Stimulated activated naive B cell treated with anti-CD40 and anti-IgM and Interleukin-4, amounts not matched to agents 10 μg/mL and 1 μg/mL and 100 μg/mL, for 72 hours (primary cell): ENCODE measurements at regions not wholly inside any gene's neighbourhood (a gene's known extent, or its start where the extent isn't known, plus 50 kb on each side); places are given as distances from the start of the nearest gene placed in this dataset.
"Not testable (repeated sequence)": the region's sequence is repeated elsewhere in the genome, so short reads cannot be mapped to it uniquely, and the experiment has no call there.

Experiments used
- ATAC-seq, 2 donors: fragments of 150-1000 bp; cut with Tn5 transposase; replicated peaks; 2 replicates each; pipeline ENCODE4 v1.10.0; 2021; ENCODE audit warnings: moderate library complexity in 1 of 2
- DNase-seq: peaks from one replicate; pipeline ENCODE4 v3.0.0; 2021
- H3K27ac Mint-ChIP-seq: one replicate; pipeline ENCODE4 v1.8.0; 2022; ENCODE audit warnings: mild to moderate bottlenecking, mixed read lengths
- H3K27me3 Mint-ChIP-seq, 2 donors: one replicate each; pipeline ENCODE4 v1.8.0; 2022; ENCODE audit warnings: mixed read lengths in 2 of 2
- H3K36me3 Mint-ChIP-seq, 2 donors: one replicate each; pipeline ENCODE4 v1.8.0; 2022; ENCODE audit warnings: mixed read lengths in 2 of 2, mild to moderate bottlenecking in 1 of 2
- H3K4me1 Mint-ChIP-seq, 2 donors: one replicate each; pipeline ENCODE4 v1.8.0; 2022; ENCODE audit warnings: mixed read lengths in 2 of 2, mild to moderate bottlenecking in 1 of 2
- H3K4me3 Mint-ChIP-seq, 2 donors: one replicate each; pipeline ENCODE4 v1.8.0; 2022; ENCODE audit warnings: mild to moderate bottlenecking in 2 of 2, mixed read lengths in 2 of 2, moderate library complexity in 1 of 2
- H3K9me3 Mint-ChIP-seq, 2 donors: one replicate each; pipeline ENCODE4 v1.8.0; 2022; ENCODE audit warnings: mixed read lengths in 2 of 2, mild to moderate bottlenecking in 1 of 2

GRCh38 chr18:1012775-1013174 lies 108.1 kb downstream of the ADCYAP1 start:
- H3K9me3 Mint-ChIP-seq: no peaks in the 10 kb centered on the region
- no peak overlapping the region for H3K4me3 Mint-ChIP-seq
- H3K36me3 Mint-ChIP-seq: no peaks in the 10 kb centered on the region
- no peaks in the 10 kb centered on the region for H3K4me1 Mint-ChIP-seq
- peak; percentile 4 for DNase-seq
- ATAC-seq: peak; percentile 23 to 53
- no peaks in the 10 kb centered on the region for H3K27me3 Mint-ChIP-seq
- H3K27ac Mint-ChIP-seq: no peak overlapping the region

GRCh38 chr18:1013951-1014350 lies 109.3 kb downstream of the ADCYAP1 start:
- H3K36me3 Mint-ChIP-seq: no peaks in the 10 kb centered on the region
- no peak overlapping the region for H3K4me3 Mint-ChIP-seq

GRCh38 chr18:1014509-1014908 lies 109.8 kb downstream of the ADCYAP1 start:
- no peak for DNase-seq
- no peak for ATAC-seq
- H3K36me3 Mint-ChIP-seq: no peaks in the 10 kb centered on the region
- no peak overlapping the region for H3K27ac Mint-ChIP-seq
- no peaks in the 10 kb centered on the region for H3K4me1 Mint-ChIP-seq
- H3K9me3 Mint-ChIP-seq: no peaks in the 10 kb centered on the region
- H3K27me3 Mint-ChIP-seq: no peaks in the 10 kb centered on the region
- H3K4me3 Mint-ChIP-seq: no peak overlapping the region

More at GRCh38 chr18:1013951-1014350, 109.3 kb downstream of the ADCYAP1 start:
- no peaks in the 10 kb centered on the region for H3K9me3 Mint-ChIP-seq
- no peak overlapping the region for H3K27ac Mint-ChIP-seq
- DNase-seq (no peak), ATAC-seq (peak in 1 of 2 donors; percentile 29)
- no peaks in the 10 kb centered on the region for H3K4me1 Mint-ChIP-seq
- no peaks in the 10 kb centered on the region for H3K27me3 Mint-ChIP-seq

GRCh38 chr18:1014951-1015624 lies 110.4 kb downstream of the ADCYAP1 start:
- no peak overlapping the region for H3K27ac Mint-ChIP-seq
- ATAC-seq (no peak), DNase-seq (no peak)
- no peaks in the 10 kb centered on the region for H3K36me3 Mint-ChIP-seq
- no peaks in the 10 kb centered on the region for H3K9me3 Mint-ChIP-seq
- no peaks in the 10 kb centered on the region for H3K4me1 Mint-ChIP-seq
- H3K27me3 Mint-ChIP-seq: no peaks in the 10 kb centered on the region
- no peak overlapping the region for H3K4me3 Mint-ChIP-seq

GRCh38 chr18:1015777-1016176 lies 111.1 kb downstream of the ADCYAP1 start:
- H3K4me1 Mint-ChIP-seq: no peaks in the 10 kb centered on the region
- H3K9me3 Mint-ChIP-seq: no peaks in the 10 kb centered on the region
- ATAC-seq (no peak), DNase-seq (no peak)
- H3K27me3 Mint-ChIP-seq: no peaks in the 10 kb centered on the region
- H3K27ac Mint-ChIP-seq: no peak overlapping the region
- no peaks in the 10 kb centered on the region for H3K36me3 Mint-ChIP-seq
- no peak overlapping the region for H3K4me3 Mint-ChIP-seq

GRCh38 chr18:1017227-1018058 lies 112.8 kb downstream of the ADCYAP1 start:
- Mint-ChIP-seq H3K27ac (no peak overlapping the region), H3K27me3 (no peaks in the 10 kb centered on the region), H3K4me1 (no peaks in the 10 kb centered on the region), H3K36me3 (no peaks in the 10 kb centered on the region), H3K4me3 (no peak overlapping the region), H3K9me3 (no peaks in the 10 kb centered on the region)
- DNase-seq: no peak
- no peak for ATAC-seq

- no peaks in the 10 kb centered on the region for H3K4me1 Mint-ChIP-seq
- no peak overlapping the region for H3K4me3 Mint-ChIP-seq
- DNase-seq: no peak
- no peak for ATAC-seq
- no peaks in the 10 kb centered on the region for H3K9me3 Mint-ChIP-seq
- H3K27ac Mint-ChIP-seq: no peak overlapping the region
- H3K27me3 Mint-ChIP-seq: no peaks in the 10 kb centered on the region
- no peaks in the 10 kb centered on the region for H3K36me3 Mint-ChIP-seq
These were observed 113.6 kb downstream of the ADCYAP1 start for GRCh38 chr18:1018181-1018681.

GRCh38 chr18:1019191-1019590 lies 114.5 kb downstream of the ADCYAP1 start:
- no peak for ATAC-seq
- Mint-ChIP-seq H3K27me3 (no peaks in the 10 kb centered on the region), H3K27ac (no peak overlapping the region), H3K4me3 (no peak overlapping the region), H3K4me1 (no peaks in the 10 kb centered on the region), H3K36me3 (no peaks in the 10 kb centered on the region), H3K9me3 (no peaks in the 10 kb centered on the region)
- DNase-seq: no peak

- ATAC-seq (no peak), DNase-seq (no peak)
- Mint-ChIP-seq H3K9me3 (no peaks in the 10 kb centered on the region), H3K4me1 (no peaks in the 10 kb centered on the region), H3K27me3 (no peaks in the 10 kb centered on the region), H3K4me3 (no peak overlapping the region), H3K27ac (no peak overlapping the region), H3K36me3 (no peaks in the 10 kb centered on the region)
These were observed 116.2 kb downstream of the ADCYAP1 start for GRCh38 chr18:1020731-1021344.

GRCh38 chr18:1026930-1027329 lies 122.3 kb downstream of the ADCYAP1 start:
- ATAC-seq: no peak
- H3K4me1 Mint-ChIP-seq: no peaks in the 10 kb centered on the region
- no peak for DNase-seq
- peaks cover 12 to 16% of the 10 kb centered on the region in 2 donors for H3K9me3 Mint-ChIP-seq
- H3K27ac Mint-ChIP-seq: no peak overlapping the region
- no peak overlapping the region for H3K4me3 Mint-ChIP-seq
- no peaks in the 10 kb centered on the region for H3K27me3 Mint-ChIP-seq
- H3K36me3 Mint-ChIP-seq: no peaks in the 10 kb centered on the region

GRCh38 chr18:1033092-1033491 lies 128.4 kb downstream of the ADCYAP1 start:
- H3K9me3 Mint-ChIP-seq: peaks cover 15 to 18% of the 10 kb centered on the region in 2 donors
- not testable (repeated sequence) for H3K4me1 Mint-ChIP-seq, H3K4me3 Mint-ChIP-seq, H3K27ac Mint-ChIP-seq, H3K36me3 Mint-ChIP-seq, ATAC-seq, DNase-seq, H3K27me3 Mint-ChIP-seq

- DNase-seq (no peak), ATAC-seq (no peak)
- peaks cover 13 to 14% of the 10 kb centered on the region in 2 donors for H3K9me3 Mint-ChIP-seq
- no peak overlapping the region for H3K27ac Mint-ChIP-seq
- H3K27me3 Mint-ChIP-seq: no peaks in the 10 kb centered on the region
- H3K36me3 Mint-ChIP-seq: no peaks in the 10 kb centered on the region
- H3K4me3 Mint-ChIP-seq: no peak overlapping the region
- no peaks in the 10 kb centered on the region for H3K4me1 Mint-ChIP-seq
These were observed 130.3 kb downstream of the ADCYAP1 start for GRCh38 chr18:1034971-1035370.

- no peaks in the 10 kb centered on the region for H3K36me3 Mint-ChIP-seq
- ATAC-seq: no peak
- H3K4me3 Mint-ChIP-seq: no peak overlapping the region
- H3K27me3 Mint-ChIP-seq: no peaks in the 10 kb centered on the region
- no peak for DNase-seq
- H3K27ac Mint-ChIP-seq: no peak overlapping the region
- peaks cover 8 to 9% of the 10 kb centered on the region in 2 donors for H3K9me3 Mint-ChIP-seq
- H3K4me1 Mint-ChIP-seq: no peaks in the 10 kb centered on the region
These were observed 132.3 kb downstream of the ADCYAP1 start for GRCh38 chr18:1036926-1037325.

GRCh38 chr18:1037776-1038175 lies 133.1 kb downstream of the ADCYAP1 start:
- no peaks in the 10 kb centered on the region for H3K4me1 Mint-ChIP-seq
- no peak for ATAC-seq
- no peak overlapping the region for H3K4me3 Mint-ChIP-seq
- H3K27ac Mint-ChIP-seq: no peak overlapping the region
- no peaks in the 10 kb centered on the region for H3K36me3 Mint-ChIP-seq
- H3K9me3 Mint-ChIP-seq: peaks cover 6 to 9% of the 10 kb centered on the region in 2 donors
- H3K27me3 Mint-ChIP-seq: no peaks in the 10 kb centered on the region
- no peak for DNase-seq
